SKM-1 (cell line): ENCODE measurements at regions not wholly inside any gene's neighbourhood (a gene's known extent, or its start where the extent isn't known, plus 50 kb on each side); places are given as distances from the start of the nearest gene placed in this dataset.

Experiments used
- DNase-seq: peaks from one replicate; lab custom pipeline; 2025; ENCODE audit not compliant: unreplicated experiment; lab: John Stamatoyannopoulos, UW

DNA sequence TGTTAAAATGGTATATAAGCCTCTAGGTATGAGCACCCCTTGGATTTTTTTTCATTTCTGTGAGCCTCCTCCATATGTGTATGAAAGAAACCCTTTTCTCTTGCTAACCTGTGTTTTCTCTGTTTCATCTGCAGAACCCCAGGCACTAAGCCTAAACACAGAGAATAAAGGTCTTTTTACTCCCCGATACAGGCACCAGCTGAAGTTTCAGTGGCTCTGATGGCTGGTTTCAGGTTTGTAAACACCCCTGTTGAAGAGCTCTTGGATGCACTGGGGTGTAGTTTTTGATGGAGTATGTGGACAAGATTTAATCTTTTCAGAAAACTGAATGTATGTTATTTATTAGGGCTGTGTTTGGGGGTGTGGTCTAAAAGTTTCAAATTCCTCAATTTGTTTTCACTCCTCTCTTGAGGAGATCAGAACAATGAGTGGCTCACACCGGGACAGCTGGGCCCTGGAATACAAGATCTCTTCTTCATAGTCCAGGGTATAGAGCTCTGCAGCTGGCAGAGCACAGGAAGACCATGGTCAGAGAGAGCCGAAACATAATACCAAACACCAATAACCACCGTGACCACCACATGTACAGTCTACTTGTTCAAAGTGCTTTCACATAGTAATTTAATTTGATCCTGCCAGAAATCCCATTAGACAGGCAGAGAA, 50.2 kb upstream of the VTCN1 start:
- no peak for DNase-seq
